Fibroblast of peridontal ligament (primary cell): ENCODE measurements at regions not wholly inside any gene's neighbourhood (a gene's known extent, or its start where the extent isn't known, plus 50 kb on each side); places are given as distances from the start of the nearest gene placed in this dataset.
"Not testable (repeated sequence)": the region's sequence is repeated elsewhere in the genome, so short reads cannot be mapped to it uniquely, and the experiment has no call there.

Experiments
- DNase-seq: peaks from one replicate; pipeline ENCODE4 v3.0.0-alpha.2; 2010; ENCODE audit errors: extremely low read depth

- no peak for DNase-seq
These were observed 282.4 kb upstream of the DYNLRB2 start for GRCh38 chr16:80258407-80258806.

GRCh38 chr16:80254970-80255369, 285.8 kb upstream of the DYNLRB2 start:
- DNase-seq: no peak

GRCh38 chr16:80253741-80254140, 287.1 kb upstream of the DYNLRB2 start:
- DNase-seq: no peak

GRCh38 chr16:80250381-80250780, 290.4 kb upstream of the DYNLRB2 start:
- DNase-seq: no peak

GRCh38 chr16:80243303-80243702, 297.5 kb upstream of the DYNLRB2 start:
- DNase-seq: not testable (repeated sequence)

- DNase-seq: not testable (repeated sequence)
These were observed 298.5 kb upstream of the DYNLRB2 start for GRCh38 chr16:80242279-80242678.

- no peak for DNase-seq
These were observed 307.5 kb upstream of the DYNLRB2 start for GRCh38 chr16:80233097-80233835.

- peak; percentile 88 for DNase-seq
These were observed 308.9 kb upstream of the DYNLRB2 start for GRCh38 chr16:80231888-80232287.

- DNase-seq: peak; percentile 86
These were observed 309.7 kb upstream of the DYNLRB2 start for GRCh38 chr16:80231121-80231520.

GRCh38 chr16:80230328-80231120, 310.3 kb upstream of the DYNLRB2 start:
- DNase-seq: peak; percentile 79

- DNase-seq: no peak
These were observed 314.3 kb upstream of the DYNLRB2 start for GRCh38 chr16:80226499-80226898.

- no peak for DNase-seq
These were observed 330.0 kb upstream of the DYNLRB2 start for GRCh38 chr16:80210787-80211186.

GRCh38 chr16:80208743-80209142, 332.1 kb upstream of the DYNLRB2 start:
- no peak for DNase-seq

GRCh38 chr16:80208015-80208414, 332.8 kb upstream of the DYNLRB2 start:
- DNase-seq: no peak

GRCh38 chr16:80203821-80204220, 337.0 kb upstream of the DYNLRB2 start:
- no peak for DNase-seq

- DNase-seq: no peak
These were observed 337.9 kb upstream of the DYNLRB2 start for GRCh38 chr16:80202831-80203413.

- DNase-seq: no peak
These were observed 340.7 kb upstream of the DYNLRB2 start for GRCh38 chr16:80200079-80200478.

- no peak for DNase-seq
These were observed 341.2 kb upstream of the DYNLRB2 start for GRCh38 chr16:80199614-80200013.

GRCh38 chr16:80198311-80199299, 342.2 kb upstream of the DYNLRB2 start:
- peak; percentile 21 for DNase-seq

- DNase-seq: peak; percentile 95
These were observed 343.0 kb upstream of the DYNLRB2 start for GRCh38 chr16:80197741-80198201.

- peak; percentile 79 for DNase-seq
These were observed 348.9 kb upstream of the DYNLRB2 start for GRCh38 chr16:80191928-80192327.
